ENCODE measurements at regions not wholly inside any gene's neighbourhood (a gene's known extent, or its start where the extent isn't known, plus 50 kb on each side); places are given as distances from the start of the nearest gene placed in this dataset.
"Not testable (repeated sequence)": the region's sequence is repeated elsewhere in the genome, so short reads cannot be mapped to it uniquely, and the experiment has no call there.

- no peak for DNase-seq (ENCODE audit: low spot score in 2 of 2)
- no peak overlapping the region for H3K27ac ChIP-seq
- H3K36me3 ChIP-seq, result no peaks in the 10 kb centered on the region
- H3K4me1 ChIP-seq, result no peaks in the 10 kb centered on the region
- no peaks in the 10 kb centered on the region for H3K9me3 ChIP-seq
- no peak overlapping the region for H3K4me3 ChIP-seq
- no peak for TF ChIP-seq CTCF (IDR thresholded peaks at IDR 0.05)
- H3K27me3 ChIP-seq, result no peaks in the 10 kb centered on the region
- intact Hi-C loops (cut with DNase I), result no loop called here
These were observed 51.6 kb downstream of the RESF1 start for GRCh38 chr12:32010631-32011336.

DNA sequence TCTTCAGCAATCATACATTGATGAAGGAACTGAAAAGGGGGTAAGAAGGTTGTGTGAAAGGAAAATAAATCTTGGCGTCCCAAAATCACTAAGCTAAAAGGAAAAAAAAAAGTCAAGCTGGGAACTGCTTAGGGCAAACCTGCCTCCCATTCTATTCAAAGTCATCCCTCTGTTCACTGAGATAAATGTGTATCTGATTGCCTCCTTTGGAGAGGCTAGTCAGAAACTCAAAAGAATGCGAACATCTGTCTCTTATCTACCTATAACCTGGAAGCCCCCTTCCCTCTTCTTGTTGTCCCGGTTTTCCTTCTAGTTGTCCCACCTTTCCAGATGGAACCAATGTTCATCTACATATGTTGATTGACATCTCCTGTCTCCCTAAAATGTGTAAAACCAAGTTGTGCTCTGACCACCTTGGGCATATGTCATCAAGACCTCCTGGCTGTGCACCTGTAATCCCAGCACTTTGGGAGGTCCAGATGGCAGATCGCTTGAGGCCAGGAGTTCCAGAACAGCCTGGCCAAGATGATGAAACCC lies 53.1 kb downstream of the RESF1 start:
- no peak overlapping the region for H3K4me3 ChIP-seq
- no peaks in the 10 kb centered on the region for H3K36me3 ChIP-seq
- intact Hi-C loops (cut with DNase I), result no loop called here
- no peaks in the 10 kb centered on the region for H3K27me3 ChIP-seq
- no peaks in the 10 kb centered on the region for H3K4me1 ChIP-seq
- H3K9me3 ChIP-seq, result no peaks in the 10 kb centered on the region
- H3K27ac ChIP-seq, result no peak overlapping the region
- TF ChIP-seq CTCF (IDR thresholded peaks at IDR 0.05), result no peak
- DNase-seq (ENCODE audit: low spot score in 2 of 2), result no peak

DNA sequence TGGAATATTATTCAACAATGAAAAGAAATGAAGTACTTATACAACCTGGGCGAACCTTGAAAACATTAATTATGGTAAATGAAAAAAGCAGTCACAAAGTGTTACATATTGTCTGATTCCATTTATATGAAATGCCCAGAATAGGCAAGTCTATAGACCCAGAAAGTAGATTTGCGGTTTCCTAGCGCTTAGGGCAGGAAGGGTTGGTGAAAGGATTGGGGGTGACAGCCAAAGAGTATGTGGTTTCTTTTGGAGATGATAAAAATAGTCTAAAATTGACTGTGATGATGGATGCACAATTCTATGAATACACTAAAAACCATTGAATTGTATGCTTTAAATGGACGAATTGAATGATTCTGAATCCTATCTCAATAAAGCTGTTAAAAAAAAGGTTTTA lies 55.8 kb downstream of the RESF1 start:
- DNase-seq (ENCODE audit: low spot score in 2 of 2), result no peak
- no peak for TF ChIP-seq CTCF (IDR thresholded peaks at IDR 0.05)
- no peaks in the 10 kb centered on the region for H3K4me1 ChIP-seq
- intact Hi-C loops (cut with DNase I), result no loop called here
- H3K4me3 ChIP-seq, result no peak overlapping the region
- no peak overlapping the region for H3K27ac ChIP-seq
- H3K27me3 ChIP-seq, result no peaks in the 10 kb centered on the region
- H3K9me3 ChIP-seq, result no peaks in the 10 kb centered on the region
- no peaks in the 10 kb centered on the region for H3K36me3 ChIP-seq

DNA sequence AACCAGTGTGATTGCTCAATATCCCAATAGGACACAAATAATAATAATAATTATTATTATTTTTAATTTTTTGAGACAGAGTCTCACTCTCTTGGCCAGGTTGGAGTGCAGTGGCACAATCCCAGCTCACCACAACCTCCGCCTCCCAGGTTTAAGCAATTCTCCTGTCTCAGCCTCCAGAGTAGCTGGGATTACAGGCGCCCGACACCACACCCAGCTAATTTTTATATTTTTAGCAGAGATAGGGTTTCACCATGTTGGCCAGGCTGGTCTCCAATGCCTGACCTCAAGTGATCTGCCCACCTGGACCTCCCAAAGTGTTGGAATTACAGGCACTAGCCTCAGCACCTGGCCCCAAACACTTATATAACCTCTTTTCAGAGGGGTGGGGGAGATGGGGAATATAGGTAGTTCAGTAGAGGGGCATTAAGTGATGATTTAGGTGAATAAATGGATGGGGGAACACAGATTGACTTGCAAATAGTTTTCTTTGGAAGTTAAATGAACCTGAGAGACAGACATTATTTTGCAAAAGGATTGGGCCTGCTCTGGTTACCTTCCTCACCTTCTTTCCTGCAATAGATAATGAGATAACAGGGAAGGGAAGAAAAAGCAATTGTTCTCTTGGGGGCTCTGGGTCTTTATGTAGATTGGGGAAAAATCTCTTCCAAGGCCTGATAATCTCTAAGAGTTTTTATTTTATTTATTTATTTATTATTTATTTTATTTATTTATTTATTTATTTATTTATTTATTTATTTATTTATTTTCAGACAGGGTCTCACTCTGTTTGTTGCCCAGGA lies 57.7 kb downstream of the RESF1 start:
- H3K27me3 ChIP-seq, result no peaks in the 10 kb centered on the region
- no peak overlapping the region for H3K4me3 ChIP-seq
- no peaks in the 10 kb centered on the region for H3K9me3 ChIP-seq
- no peak overlapping the region for H3K27ac ChIP-seq
- TF ChIP-seq CTCF (IDR thresholded peaks at IDR 0.05), result no peak
- intact Hi-C loops (cut with DNase I), result no loop called here
- H3K4me1 ChIP-seq, result no peaks in the 10 kb centered on the region
- no peaks in the 10 kb centered on the region for H3K36me3 ChIP-seq
- peak in 1 of 2 donors; percentile 0 for DNase-seq (ENCODE audit: low spot score in 2 of 2)

DNA sequence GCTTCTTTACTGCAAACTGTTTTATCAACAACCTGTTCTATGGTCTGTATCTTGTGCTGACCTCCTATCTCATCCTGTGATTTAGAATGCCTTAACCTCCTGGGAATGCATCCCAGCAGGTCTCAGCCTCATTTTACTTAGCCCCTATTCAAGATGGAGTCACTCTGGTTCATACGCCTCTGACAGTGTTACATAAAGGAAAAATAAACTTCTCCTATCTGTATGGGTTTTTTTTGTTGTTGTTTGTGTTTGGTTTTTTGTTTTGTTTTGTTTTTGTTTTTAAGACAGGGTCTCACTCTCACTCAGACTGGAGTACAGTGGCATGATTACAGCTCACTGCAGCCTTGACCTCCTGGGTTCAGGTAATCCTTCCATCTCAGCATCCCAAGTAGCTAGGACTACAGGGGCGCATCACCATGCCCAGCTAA lies 62.1 kb downstream of the RESF1 start:
- H3K4me1 ChIP-seq, result no peaks in the 10 kb centered on the region
- H3K36me3 ChIP-seq, result no peaks in the 10 kb centered on the region
- no peak overlapping the region for H3K4me3 ChIP-seq
- TF ChIP-seq CTCF (IDR thresholded peaks at IDR 0.05), result no peak
- DNase-seq (ENCODE audit: low spot score in 2 of 2), result no peak
- no peak overlapping the region for H3K27ac ChIP-seq
- H3K9me3 ChIP-seq, result no peaks in the 10 kb centered on the region
- intact Hi-C loops (cut with DNase I), result no loop called here
- H3K27me3 ChIP-seq, result no peaks in the 10 kb centered on the region

DNA sequence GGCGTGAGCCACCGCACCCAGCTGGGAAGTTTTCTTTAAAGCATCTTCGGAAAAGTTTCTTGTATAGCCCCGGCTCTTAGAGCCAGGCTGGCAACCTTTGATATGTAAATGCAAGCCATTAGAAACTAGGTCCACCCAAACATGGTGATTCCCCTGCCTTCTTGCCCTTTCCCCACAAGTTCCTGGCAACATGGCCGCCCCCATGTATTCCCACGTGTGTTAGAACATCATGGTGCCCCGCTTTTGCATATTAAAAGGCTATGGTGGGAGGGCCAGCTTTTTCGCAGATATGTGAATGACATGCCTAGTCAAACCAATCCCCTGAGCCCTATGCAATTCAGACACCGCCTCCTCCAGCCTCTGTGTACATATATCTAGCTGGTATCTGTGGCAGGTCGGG lies 63.2 kb downstream of the RESF1 start:
- intact Hi-C loops (cut with DNase I); H3K4me1 ChIP-seq; H3K36me3 ChIP-seq; H3K27me3 ChIP-seq; H3K27ac ChIP-seq; DNase-seq (ENCODE audit: low spot score in 2 of 2); H3K4me3 ChIP-seq; H3K9me3 ChIP-seq: not testable (repeated sequence)

DNA sequence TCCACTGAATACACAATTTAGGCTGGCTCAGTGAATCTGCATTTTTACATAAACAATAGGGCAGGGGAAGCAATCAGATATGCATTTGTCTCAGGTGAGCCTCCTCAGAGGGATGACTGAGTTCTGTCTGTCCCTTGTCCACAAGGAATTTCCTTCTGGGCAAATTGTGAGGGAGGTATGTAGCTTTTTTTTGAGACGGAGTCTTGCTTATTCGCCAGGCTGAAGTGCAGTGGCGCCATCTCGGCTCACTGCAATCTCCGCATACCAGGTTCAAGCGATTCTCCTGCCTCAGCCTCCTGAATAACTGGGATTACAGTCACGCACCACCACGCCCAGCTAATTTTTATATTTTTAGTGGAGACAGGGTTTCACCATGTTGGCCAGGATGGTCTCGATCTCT lies 64.6 kb downstream of the RESF1 start:
- H3K27ac ChIP-seq; H3K4me1 ChIP-seq; H3K9me3 ChIP-seq; DNase-seq (ENCODE audit: low spot score in 2 of 2); H3K4me3 ChIP-seq; intact Hi-C loops (cut with DNase I); H3K27me3 ChIP-seq; H3K36me3 ChIP-seq: not testable (repeated sequence)
